CD4-positive, alpha-beta T cell treated with Interleukin-4 for 4 hours (primary cell): ENCODE measurements at regions not wholly inside any gene's neighbourhood (a gene's known extent, or its start where the extent isn't known, plus 50 kb on each side); places are given as distances from the start of the nearest gene placed in this dataset.

Experiments used
- DNase-seq: peaks from one replicate; pipeline ENCODE4 v3.0.0-alpha.2; 2020

DNA sequence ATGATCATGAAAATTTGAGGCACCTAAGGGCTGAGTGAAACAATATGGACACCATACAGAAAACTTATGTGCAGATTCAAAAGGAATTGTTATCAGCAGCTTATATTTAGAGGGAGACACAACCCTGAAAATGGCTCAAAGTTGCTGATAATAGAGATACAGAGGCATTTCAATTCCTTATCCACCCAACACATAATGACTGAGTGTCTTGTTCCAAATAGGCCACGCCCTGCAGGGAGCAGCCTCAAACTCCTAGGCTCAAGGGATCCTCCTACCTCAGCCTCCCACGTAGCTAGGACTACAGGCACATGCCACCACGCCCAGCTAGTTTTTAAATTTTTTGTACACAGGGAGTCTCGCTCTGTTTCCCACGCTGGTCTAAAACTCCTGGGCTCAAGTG lies 79.0 kb downstream of the LBH start:
- DNase-seq = no peak

DNA sequence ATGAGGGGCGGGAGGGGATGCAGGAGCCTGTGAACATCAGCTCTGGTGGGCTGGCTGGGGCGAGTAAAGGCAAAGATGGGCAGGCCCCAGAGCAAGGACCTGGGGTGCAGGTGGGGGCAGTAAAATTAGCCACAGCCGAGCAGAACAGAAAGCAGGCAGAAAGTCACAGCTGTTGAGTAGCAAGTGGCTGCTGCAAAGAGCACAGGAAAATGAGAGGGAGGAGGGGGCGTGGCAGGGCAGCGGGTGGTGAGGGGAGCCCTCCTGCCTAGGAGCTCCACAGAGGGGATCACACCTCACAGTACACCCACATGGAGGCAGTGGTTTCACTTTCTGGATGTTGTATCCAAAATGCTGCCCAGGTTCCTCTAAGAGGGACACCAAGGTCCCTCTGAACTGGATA lies 79.6 kb downstream of the LBH start:
- no peak for DNase-seq

DNA sequence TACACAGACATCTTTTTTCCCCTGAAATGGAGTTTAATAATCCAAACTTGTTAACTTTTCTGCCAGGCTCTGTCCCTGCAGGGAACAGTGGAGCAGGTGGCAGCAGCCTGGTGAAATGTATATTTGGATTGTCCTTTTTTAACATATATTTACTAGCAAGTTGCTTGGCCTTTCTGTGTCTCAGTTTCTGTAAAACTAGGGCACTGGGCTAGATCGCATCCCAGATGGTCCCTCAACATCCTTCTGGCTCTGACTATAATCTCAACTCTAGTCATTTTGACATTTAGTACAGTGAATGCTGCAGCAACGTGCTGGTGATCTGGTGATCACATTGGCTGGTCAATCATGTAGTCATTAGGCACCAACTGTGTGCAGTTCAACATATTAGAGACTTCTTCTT lies 80.4 kb downstream of the LBH start:
- DNase-seq = no peak

DNA sequence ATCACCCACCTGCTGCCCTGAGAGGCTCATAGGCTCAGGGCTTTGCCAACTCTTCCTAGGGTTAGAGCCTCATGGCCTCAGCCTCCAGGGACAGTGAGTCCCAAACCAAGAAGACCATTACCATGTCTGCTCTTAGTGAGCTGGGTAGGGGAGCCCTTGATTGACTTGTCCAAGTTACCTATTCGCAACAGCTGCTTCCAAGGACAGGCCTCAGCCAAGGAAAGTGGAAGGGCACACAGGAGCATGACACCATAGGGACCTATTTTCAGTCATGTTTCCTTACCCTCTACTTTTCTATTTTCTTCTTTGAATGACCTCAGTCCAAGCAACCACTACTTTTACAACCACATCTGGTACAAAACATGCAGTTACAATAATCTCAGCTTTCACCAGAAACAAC lies 81.6 kb downstream of the LBH start:
- DNase-seq = no peak

DNA sequence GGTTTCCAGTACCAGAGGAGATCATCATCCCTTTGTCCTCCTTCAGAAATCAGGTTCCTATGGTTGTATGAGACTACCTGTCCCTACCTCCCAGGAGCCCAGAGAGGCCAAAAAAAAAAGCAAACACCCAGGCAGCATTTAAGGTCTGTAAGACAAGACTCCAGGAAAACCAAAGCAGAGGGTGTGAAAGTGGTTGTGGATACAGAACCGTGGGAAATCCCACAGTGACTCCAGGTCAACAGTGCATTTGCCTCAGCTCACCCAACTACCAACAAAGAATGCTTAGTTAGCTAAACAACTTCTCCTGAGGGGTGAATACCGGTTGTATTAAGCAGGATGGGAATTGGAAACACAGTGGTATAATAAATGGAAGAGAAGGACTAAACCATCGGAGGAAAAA lies 83.6 kb downstream of the LBH start:
- DNase-seq = no peak

DNA sequence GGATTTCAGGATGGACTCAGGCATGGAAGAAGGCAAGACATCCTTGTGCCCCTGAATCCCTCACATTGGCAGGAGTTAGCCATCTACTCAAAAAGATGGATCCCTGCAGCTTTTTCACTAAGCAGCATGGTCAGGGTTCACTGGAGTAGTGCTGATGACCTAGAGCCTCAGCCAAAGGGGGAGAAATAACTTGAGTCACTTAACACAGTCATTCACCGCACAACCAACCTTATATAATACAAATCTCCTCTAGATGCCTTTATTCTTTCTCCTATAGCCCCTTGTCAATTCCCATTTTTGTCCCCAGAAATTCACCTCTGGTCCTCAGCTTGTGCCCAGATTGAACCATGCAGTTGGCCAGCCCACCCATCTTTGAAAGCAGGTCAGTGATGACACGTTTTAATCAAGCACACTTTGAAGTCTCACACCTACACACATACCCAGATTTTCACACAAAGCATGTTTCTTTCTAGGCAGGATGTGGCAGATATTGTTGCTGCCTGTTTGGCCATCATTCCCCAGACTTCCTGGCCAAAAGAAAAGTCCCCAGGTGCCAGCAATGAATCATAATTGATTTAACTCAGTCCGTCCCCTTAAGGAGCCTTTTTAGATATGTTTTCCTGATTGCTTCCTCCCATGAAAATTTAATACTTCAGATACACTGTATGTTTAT lies 84.2 kb downstream of the LBH start:
- peak; percentile 65 for DNase-seq

DNA sequence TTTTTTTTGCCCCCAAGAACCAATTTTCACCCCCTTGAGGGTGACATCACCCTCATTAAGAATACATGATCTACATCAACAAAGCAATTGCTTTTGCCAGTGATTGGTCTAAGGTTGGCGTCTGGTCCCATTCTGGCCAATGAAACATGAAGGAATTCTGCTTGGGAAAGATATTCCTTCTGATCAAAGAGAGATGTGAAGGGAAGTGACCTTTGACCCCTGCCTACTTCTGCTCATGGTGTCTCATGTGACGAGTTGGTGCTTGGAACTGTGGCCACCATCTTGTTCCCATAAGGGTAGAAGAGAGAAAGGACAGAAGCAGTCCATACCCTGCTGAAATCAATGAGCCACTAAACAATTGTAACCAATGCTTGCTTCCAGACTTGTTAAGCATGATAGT lies 85.1 kb downstream of the LBH start:
- DNase-seq = no peak

DNA sequence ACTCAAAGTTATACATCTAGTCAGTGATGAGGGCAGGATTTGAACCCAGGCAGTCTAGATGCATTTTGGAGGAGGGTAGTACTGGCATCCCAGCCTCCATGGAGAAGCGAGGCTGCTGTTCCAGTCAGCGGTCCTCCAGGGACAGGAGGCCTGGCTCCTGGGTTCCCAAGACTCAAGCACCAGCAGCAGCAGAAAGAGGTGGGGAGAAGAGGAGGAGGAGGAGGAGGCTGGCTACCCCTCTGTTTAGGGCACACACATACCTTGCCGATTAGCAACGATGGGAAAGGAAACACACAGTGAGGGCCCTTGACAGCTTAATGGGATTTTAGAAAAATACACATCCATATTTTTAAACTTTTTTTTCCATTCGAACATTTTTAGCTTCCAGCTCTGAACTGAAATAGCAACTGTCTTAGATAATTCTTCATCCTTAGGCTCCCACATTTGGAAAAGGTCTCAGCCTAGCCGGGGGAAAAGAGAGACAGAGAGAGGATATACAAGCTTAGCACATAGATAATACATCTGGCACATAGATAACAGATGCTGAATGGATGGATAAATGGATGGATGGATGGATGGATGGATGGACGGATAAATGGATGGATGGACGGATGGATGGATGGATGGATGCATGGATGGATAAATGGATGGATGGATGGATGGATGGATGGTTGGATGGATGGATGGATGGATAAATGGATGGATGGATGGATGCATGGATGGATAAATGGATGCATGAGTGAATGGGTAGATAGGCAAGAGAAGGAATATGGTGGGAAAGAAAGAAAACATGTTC lies 87.9 kb downstream of the LBH start:
- no peak for DNase-seq

DNA sequence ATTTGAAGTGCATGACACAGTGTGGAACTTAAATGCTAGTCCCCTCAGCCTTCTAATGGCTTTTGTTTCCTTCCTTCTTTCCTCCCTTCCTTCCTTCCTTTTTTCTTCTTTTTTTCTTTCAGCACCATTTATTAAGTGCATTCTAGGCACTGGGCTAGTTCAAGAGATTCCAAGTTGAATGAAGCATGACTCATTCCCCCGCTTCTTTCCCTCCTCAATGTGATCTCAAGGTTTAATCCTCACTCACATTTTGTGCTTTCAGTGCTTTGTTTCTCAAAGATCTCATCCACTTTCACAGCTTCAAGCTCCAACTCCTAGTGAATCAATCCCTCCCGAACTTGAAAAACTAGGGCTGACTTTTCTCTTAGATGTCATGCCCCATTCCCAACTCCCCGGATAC lies 90.1 kb downstream of the LBH start:
- DNase-seq = no peak

DNA sequence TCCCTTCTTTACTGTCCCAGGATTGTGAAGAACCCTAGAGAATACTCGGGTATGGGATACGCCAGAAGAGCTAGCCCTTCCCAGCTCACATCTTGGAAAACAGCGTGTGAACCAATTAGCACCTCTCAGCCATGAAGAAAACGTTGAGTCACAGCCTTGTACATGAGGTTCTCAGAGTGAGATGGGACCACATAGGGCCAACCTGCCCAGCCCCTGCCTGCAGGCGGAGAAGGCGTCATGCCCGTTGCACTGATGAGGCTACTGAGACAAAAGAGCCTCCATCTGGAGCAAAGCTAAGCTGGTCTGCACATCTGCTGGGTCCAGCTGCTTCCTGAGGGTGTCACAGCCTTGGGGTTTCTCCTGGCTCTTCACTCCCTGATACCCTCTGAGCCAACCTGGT lies 92.2 kb downstream of the LBH start:
- no peak for DNase-seq

DNA sequence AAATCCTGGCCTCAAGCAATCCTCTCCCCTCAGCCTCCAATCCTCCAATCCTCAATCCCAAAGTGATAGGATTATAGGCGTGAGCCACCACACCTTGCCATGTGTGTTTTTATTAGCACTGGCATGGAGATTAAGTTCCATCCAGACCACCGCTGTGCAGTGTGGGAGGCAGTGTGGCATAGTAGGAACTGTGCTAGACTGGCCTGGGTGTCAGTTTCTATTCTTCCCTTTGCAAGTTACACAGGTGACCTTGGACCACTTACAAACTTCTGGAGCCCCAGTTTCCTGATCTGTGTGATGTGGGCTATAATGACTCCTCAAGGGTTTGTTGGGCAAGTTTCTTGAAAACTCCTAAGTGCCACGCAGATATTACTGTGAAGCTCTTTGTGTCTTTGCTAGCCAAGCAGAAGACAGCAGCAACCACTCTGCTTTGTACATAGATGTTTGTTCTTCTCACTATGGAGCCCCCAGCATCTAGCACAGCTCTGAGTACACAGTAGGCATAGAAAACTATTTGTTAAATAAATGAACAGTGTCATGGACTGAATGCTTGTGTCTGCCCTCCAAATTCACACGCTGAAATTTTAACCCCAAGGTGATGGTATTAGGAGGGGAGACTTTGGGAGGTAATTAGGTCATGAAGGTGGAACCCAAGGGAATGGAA lies 93.0 kb downstream of the LBH start:
- no peak for DNase-seq

DNA sequence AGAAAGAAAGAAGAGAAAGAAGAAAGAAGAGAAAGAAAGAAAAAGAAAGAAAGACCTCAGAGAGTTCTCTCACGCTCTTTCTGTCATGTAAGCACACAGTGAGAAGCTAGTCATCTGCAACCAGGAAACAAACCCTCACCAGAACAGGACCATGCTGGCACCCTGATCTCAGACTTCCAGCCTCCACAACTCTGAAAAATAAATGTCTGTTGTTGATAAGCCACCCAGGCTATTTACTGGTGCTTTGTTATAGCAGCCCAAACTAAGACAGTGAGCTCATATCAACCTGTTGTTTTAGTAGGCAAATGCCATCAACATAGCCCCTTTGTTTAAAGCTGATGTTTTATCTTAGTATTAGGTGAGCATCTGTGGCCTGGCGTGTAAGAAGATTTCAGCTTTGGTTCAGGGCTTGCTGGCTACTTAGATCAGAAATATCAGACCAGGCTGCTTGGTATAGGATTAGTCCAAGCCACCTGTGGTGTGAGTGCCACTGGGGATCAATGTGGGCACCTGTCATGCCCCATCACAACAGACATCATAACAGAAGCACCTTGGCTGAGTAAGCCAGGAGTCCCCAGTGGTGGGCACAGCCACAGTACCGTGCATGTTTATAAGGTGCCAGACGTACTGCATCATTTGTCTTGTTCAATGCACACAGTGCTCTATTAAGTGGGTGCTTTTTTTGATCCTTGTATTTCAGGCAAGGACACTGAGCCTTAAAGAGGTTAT lies 94.4 kb downstream of the LBH start:
- DNase-seq = no peak

DNA sequence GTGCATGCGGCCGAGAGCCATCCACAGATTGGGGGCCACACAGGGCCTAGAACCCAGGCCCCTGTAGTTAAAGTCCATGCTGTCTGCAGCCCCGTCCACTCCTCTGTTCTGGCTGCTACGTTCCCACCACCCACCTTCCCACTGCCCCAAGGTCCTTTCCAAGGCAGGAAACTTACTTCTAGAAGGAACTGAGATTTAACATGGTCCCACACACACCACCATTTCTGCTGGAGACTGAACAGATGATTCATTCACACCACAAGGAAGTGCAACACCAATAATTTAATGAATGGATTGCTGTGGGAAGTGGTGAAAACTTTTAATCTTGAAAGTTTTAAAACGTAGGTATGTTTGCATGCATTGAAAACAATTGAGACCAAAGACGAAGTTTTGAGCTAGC lies 95.2 kb downstream of the LBH start:
- DNase-seq = no peak

DNA sequence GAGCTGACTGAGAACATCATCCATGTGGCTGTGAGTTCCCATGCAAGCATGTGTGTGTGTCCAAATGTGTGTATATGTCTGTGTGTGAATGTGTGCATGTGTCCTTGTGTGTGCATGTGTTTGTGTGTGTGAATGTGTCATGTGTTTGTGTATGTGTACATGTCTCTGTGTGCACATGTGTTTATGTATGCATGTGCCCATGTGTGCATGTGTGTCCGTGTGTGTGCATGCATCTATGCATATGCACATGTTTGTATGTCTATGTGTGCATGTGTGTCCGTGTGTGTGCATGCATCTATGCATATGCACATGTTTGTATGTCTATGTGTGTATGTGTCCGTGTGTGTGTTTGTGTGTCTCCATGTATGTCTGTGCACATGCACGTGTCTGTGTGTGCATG lies 99.7 kb downstream of the LBH start:
- DNase-seq = no peak

DNA sequence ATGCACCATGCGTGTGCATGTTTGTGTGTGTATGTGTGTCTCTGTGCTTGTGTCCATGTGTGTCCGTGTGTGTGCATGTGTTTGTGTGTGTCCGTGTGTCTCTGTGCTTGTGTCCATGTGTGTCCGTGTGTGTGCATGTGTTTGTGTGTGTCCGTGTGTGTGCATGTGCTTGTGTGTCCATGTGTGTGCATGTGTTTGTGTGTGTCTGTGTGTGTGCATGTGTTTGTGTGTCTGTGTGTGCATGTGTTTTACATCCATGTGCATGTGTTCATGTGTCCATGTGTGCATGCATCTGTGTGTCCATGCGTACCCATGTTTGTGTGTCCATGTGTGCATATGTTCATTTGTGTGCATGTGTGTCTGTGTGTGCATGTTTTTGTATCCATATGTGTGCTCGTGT lies 100.5 kb downstream of the LBH start:
- no peak for DNase-seq

DNA sequence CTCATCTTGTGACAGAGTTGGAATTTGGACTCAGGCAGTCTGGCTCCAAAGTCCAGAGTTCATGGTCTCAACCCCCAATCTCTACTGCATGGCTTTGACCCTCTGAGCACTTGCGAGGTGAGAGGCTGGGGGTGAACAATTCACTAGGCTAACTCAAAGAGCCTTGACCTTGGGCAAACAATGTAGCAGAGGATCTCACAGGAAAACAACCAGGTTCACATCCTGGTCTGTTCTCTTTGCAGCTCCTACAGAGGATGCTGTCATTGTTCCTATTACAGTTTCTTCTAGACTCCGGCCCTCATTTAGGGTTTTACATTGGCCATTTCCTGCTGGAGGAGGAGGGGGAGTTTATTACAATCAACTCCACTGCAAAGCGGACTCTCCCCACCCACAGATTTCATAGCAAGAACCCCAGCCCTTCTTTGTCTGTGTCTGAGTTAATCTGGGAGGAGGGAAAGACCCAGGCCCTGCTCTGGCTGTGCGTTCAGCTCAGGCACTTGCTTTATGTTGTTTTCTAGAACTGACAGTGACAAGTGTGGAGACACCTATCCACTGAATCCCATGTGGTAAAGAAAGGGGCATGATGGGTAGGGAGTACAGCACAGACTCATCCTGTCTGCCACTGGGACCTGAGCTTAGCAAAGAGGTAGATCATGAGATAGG lies 101.6 kb downstream of the LBH start:
- peak; percentile 34 for DNase-seq

DNA sequence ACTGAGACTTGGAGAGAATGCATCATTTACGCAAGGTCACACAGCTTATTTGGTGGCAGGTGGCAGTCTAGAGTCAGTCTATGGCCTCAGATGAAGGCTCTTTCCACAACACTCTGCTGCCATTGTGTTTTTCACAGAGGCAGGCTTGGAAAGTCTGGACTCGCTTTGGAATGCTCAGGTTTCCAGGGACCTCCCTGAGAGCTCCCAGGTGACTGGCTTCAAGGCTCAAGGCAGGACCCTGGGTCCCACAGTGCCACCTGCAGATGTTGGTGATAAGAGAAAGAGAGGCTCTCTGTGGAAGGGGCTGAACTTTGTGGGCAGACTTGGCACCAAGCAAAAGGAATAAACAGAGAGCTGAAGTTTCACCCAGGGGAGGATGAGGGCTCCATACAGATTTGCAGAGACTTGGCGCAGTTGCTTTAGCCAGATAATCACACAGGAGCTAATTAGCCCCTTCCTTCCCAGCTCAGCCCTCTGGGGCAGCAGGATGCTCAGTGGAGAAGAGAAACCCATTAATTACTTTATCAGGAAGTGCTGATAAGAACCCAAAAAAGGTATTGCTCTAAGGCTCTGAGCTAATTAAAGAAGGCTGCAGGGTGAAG lies 103.5 kb downstream of the LBH start:
- peak; percentile 33 for DNase-seq

DNA sequence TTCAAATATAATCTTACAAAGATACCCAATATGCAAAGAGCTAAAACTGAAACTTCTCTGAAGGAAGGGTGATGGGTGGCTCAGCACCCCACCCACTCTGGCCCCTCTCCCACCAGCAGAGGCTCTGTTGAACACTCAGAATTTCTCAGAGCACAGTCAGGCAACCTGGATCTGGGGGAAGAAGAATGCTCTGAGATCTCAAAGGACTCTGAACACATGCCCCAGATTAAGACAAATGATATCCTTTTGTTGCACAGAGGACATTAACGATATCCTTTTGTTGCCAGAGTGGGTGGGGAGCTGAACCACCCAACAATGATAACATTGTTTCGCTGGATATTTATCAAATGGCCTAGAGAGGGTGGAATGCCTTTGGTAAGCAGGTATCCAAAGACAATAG lies 104.8 kb downstream of the LBH start:
- no peak for DNase-seq

DNA sequence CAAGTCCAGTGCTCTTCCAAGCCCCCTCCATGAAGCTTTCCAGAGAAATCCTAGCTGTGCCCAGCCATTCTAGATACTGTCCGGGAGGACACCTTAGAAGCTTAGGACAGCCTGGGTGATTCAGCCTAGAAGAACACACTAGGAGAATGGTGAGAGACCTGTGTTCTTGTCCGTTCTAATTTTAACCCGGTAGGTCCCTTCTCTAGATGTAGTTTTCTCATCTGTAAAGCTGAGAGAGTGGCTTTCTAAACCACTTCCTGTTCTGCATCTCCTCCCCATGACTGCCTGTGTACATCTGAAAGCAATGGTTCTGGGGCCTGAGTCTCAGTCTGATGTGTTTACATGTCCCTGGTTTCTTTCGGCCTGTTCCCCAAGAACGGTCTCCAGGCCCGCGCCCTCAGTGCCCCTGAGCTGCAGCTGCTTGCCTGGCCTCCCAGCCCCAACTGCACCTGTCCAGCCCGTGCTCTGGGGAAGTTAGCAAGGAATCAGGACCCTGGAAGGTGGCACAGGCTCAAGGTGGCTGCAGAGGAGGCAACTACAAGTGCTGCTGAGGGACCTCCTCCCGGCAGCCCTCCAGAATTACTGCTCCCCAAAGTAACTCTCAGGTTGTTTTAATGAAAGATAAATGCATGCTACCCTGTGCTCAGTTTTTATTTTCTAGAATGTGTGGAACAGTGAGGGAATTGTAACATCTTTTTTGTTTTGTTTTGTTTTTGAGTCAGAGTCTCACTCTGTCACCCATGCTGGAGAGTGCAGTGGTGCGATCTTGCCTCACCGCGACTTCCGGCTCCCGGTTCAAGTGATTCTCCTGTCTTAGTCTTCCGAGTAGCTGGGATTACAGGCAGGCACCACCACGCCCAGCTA lies 105.9 kb downstream of the LBH start:
- peak; percentile 76 for DNase-seq

DNA sequence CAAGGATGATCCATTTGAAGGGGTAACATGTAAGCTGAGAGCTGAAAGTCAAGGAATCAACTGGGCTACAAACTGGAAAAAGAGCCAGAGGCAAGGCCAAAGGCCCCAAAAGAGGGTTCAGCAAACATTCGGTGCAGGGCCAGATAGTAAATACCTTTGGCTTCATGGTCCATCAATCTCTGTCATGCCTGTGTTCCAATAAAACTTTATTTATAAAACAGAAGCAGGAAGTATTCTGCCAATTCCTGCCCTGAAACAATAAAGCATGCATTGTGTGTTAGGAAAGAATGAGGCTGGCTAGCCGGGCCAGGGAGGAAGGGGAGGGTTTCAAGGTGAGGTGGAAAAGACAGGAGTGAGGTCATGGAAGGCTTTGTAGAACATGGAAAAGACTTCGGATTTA lies 107.1 kb downstream of the LBH start:
- DNase-seq = no peak

DNA sequence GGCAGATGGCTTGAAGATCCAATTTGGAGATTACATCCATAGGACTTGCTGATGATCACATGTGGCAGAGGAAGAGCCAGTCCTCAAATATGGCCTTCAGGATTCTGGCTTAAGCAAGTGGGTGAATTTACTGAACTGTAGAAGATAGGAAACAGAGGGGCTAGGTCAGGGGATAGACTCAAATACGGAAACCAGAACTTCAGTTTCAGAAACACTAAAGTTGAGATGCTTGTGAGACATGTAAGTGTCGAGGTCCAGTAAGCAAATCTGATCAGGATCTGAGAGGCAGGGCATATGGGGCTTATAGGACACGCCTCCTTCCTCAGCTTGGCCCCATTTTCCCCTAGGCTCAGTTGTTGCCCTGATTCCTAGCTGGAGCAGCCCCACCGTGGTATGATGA lies 107.7 kb downstream of the LBH start:
- no peak for DNase-seq
